ENCODE measurements at regions not wholly inside any gene's neighbourhood (a gene's known extent, or its start where the extent isn't known, plus 50 kb on each side); places are given as distances from the start of the nearest gene placed in this dataset.
"Not testable (repeated sequence)": the region's sequence is repeated elsewhere in the genome, so short reads cannot be mapped to it uniquely, and the experiment has no call there.

- no peaks in the 10 kb centered on the region for H4K20me1 ChIP-seq
- no peak overlapping the region for H3K4me3 ChIP-seq
- no peak for TF ChIP-seq Cebpa-rat (IDR thresholded peaks at IDR 0.05)
- peak overlapping the region in 5 of 11 experiments; percentile 0 to 52 (median 25); a peak in 3 of 22 replicates for H3K27ac ChIP-seq
- H3K4me2 ChIP-seq: peak overlapping the region in 9 of 11 experiments; percentile 30 to 54 (median 39); a peak in 18 of 22 replicates
- H3K27me3 ChIP-seq: no peaks in the 10 kb centered on the region
- peaks cover 5 to 43% (median 15%) of the 10 kb centered on the region in 10 experiments; a peak in 19 of 20 replicates for H3K4me1 ChIP-seq
- no peak overlapping the region for H3K9ac ChIP-seq
- H3K9me3 ChIP-seq (replicated peaks in 1 of 11): no peaks in the 10 kb centered on the region
- no peaks in the 10 kb centered on the region for H3K36me3 ChIP-seq
These were observed 232.8 kb upstream of the SEL1L start for GRCh38 chr14:81766321-81766915.

- H3K4me2 ChIP-seq: peak overlapping the region in 5 of 11 experiments; percentile 30 to 46 (median 35); a peak in 9 of 22 replicates
- no peak for TF ChIP-seq Cebpa-rat (IDR thresholded peaks at IDR 0.05)
- no peaks in the 10 kb centered on the region for H3K36me3 ChIP-seq
- H3K27ac ChIP-seq: peak overlapping the region in 5 of 11 experiments; percentile 13 to 52 (median 25); a peak in 4 of 22 replicates
- no peaks in the 10 kb centered on the region for H3K27me3 ChIP-seq
- no peak overlapping the region for H3K4me3 ChIP-seq
- H3K4me1 ChIP-seq: peaks cover 5 to 53% (median 17%) of the 10 kb centered on the region in 10 experiments; a peak in 19 of 20 replicates
- H3K9ac ChIP-seq: no peak overlapping the region
- no peaks in the 10 kb centered on the region for H4K20me1 ChIP-seq
- no peaks in the 10 kb centered on the region for H3K9me3 ChIP-seq (replicated peaks in 1 of 11)
These were observed 233.8 kb upstream of the SEL1L start for GRCh38 chr14:81767266-81767995.

- no peak for TF ChIP-seq Cebpa-rat (IDR thresholded peaks at IDR 0.05)
- H3K4me2 ChIP-seq: peak overlapping the region in 5 of 11 experiments; percentile 10 to 77 (median 37); a peak in 8 of 22 replicates
- H3K4me3 ChIP-seq: no peak overlapping the region
- no peaks in the 10 kb centered on the region for H3K36me3 ChIP-seq
- no peaks in the 10 kb centered on the region for H4K20me1 ChIP-seq
- H3K4me1 ChIP-seq: peaks cover under 1 to 44% (median 10%) of the 10 kb centered on the region in 10 experiments; a peak in 19 of 20 replicates
- H3K27ac ChIP-seq: peak overlapping the region in 6 of 11 experiments; percentile 10 to 71 (median 54); a peak in 12 of 22 replicates
- H3K9ac ChIP-seq: no peak overlapping the region
- peaks cover 0 to 10% (median 0%) of the 10 kb centered on the region in 11 experiments; a peak in 2 of 22 replicates for H3K9me3 ChIP-seq (replicated peaks in 1 of 11)
- no peaks in the 10 kb centered on the region for H3K27me3 ChIP-seq
These were observed 238.1 kb upstream of the SEL1L start for GRCh38 chr14:81771651-81772275.

- Histone ChIP-seq H3K36me3 (no peaks in the 10 kb centered on the region), H3K4me1 (peaks cover 0 to 38% (median 5%) of the 10 kb centered on the region in 10 experiments; a peak in 11 of 20 replicates), H4K20me1 (no peaks in the 10 kb centered on the region), H3K9me3 (replicated peaks in 1 of 11) (peaks cover 0 to 10% (median 0%) of the 10 kb centered on the region in 11 experiments; a peak in 2 of 22 replicates), H3K9ac (no peak overlapping the region), H3K27ac (peak overlapping the region in 6 of 11 experiments; percentile 10 to 71 (median 54); a peak in 10 of 22 replicates), H3K4me2 (peak overlapping the region in 4 of 11 experiments; percentile 16 to 77 (median 43); a peak in 6 of 22 replicates), H3K27me3 (no peaks in the 10 kb centered on the region), H3K4me3 (no peak overlapping the region)
- no peak for TF ChIP-seq Cebpa-rat (IDR thresholded peaks at IDR 0.05)
These were observed 238.7 kb upstream of the SEL1L start for GRCh38 chr14:81772381-81772780.

- H3K4me1 ChIP-seq: peaks cover 0 to 19% (median 2%) of the 10 kb centered on the region in 10 experiments; a peak in 10 of 20 replicates
These were observed 242.9 kb upstream of the SEL1L start for GRCh38 chr14:81776531-81776930.

GRCh38 chr14:81781798-81782197 lies 248.1 kb upstream of the SEL1L start:
- not testable (repeated sequence) for H3K36me3 ChIP-seq, H3K27ac ChIP-seq

More at GRCh38 chr14:81776531-81776930, 242.9 kb upstream of the SEL1L start:
- peaks cover under 1 to 11% (median 2%) of the 10 kb centered on the region in 11 experiments; a peak in 11 of 22 replicates for H3K9me3 ChIP-seq (replicated peaks in 1 of 11)
- H3K27me3 ChIP-seq: no peaks in the 10 kb centered on the region
- no peaks in the 10 kb centered on the region for H4K20me1 ChIP-seq
- H3K4me2 ChIP-seq: no peak overlapping the region
- no peak for TF ChIP-seq Cebpa-rat (IDR thresholded peaks at IDR 0.05)
- no peak overlapping the region for H3K4me3 ChIP-seq
- no peaks in the 10 kb centered on the region for H3K36me3 ChIP-seq
- no peak overlapping the region for H3K9ac ChIP-seq
- no peak overlapping the region for H3K27ac ChIP-seq

GRCh38 chr14:81784084-81784483 lies 250.4 kb upstream of the SEL1L start:
- Histone ChIP-seq H3K4me2 (no peak overlapping the region), H3K27me3 (no peaks in the 10 kb centered on the region), H3K4me3 (no peak overlapping the region), H3K27ac (no peak overlapping the region), H3K9me3 (replicated peaks in 1 of 11) (peaks cover 5 to 10% (median 8%) of the 10 kb centered on the region in 11 experiments; a peak in 12 of 22 replicates), H3K4me1 (no peaks in the 10 kb centered on the region), H3K36me3 (no peaks in the 10 kb centered on the region), H3K9ac (no peak overlapping the region), H4K20me1 (no peaks in the 10 kb centered on the region)
- no peak for TF ChIP-seq Cebpa-rat (IDR thresholded peaks at IDR 0.05)

More at GRCh38 chr14:81781798-81782197, 248.1 kb upstream of the SEL1L start:
- not testable (repeated sequence) for H3K4me3 ChIP-seq; H3K4me2 ChIP-seq; H3K4me1 ChIP-seq; H3K9ac ChIP-seq; H3K9me3 ChIP-seq (replicated peaks in 1 of 11); H4K20me1 ChIP-seq; H3K27me3 ChIP-seq

GRCh38 chr14:81797315-81797714 lies 263.7 kb upstream of the SEL1L start:
- Histone ChIP-seq H3K4me3 (no peak overlapping the region), H3K27ac (no peak overlapping the region), H3K9me3 (replicated peaks in 1 of 11) (no peaks in the 10 kb centered on the region), H3K27me3 (no peaks in the 10 kb centered on the region), H3K9ac (no peak overlapping the region), H3K4me1 (no peaks in the 10 kb centered on the region), H4K20me1 (no peaks in the 10 kb centered on the region), H3K4me2 (no peak overlapping the region), H3K36me3 (no peaks in the 10 kb centered on the region)
- TF ChIP-seq Cebpa-rat (IDR thresholded peaks at IDR 0.05): no peak

- no peak overlapping the region for H3K27ac ChIP-seq
- H3K27me3 ChIP-seq: no peaks in the 10 kb centered on the region
- H3K9me3 ChIP-seq (replicated peaks in 1 of 11): no peaks in the 10 kb centered on the region
- no peaks in the 10 kb centered on the region for H4K20me1 ChIP-seq
- H3K4me2 ChIP-seq: no peak overlapping the region
- no peak overlapping the region for H3K4me3 ChIP-seq
- no peaks in the 10 kb centered on the region for H3K4me1 ChIP-seq
- TF ChIP-seq Cebpa-rat (IDR thresholded peaks at IDR 0.05): no peak
- H3K9ac ChIP-seq: no peak overlapping the region
- no peaks in the 10 kb centered on the region for H3K36me3 ChIP-seq
These were observed 268.3 kb upstream of the SEL1L start for GRCh38 chr14:81801921-81802320.

Data from BLaER1 treated with 17β-estradiol and CSF1 and Interleukin-3, amounts not matched to agents 10 nM and 100 nM (cell line).